Mesendoderm (in vitro differentiated cells): ENCODE measurements at regions not wholly inside any gene's neighbourhood (a gene's known extent, or its start where the extent isn't known, plus 50 kb on each side); places are given as distances from the start of the nearest gene placed in this dataset.
A peak's percentile ranks its signal among the peaks of the same experiment; 100 is the strongest.
"Not testable (repeated sequence)": the region's sequence is repeated elsewhere in the genome, so short reads cannot be mapped to it uniquely, and the experiment has no call there.

ENCODE experiments used
- DNase-seq: peaks from one replicate; pipeline ENCODE4 v3.0.0; 2013
- H2AK5ac ChIP-seq: 2 replicates; pipeline ENCODE4 v1.6.1; 2013; ENCODE audit warnings: low read length, inconsistent platforms
- H2BK120ac ChIP-seq: 2 replicates; pipeline ENCODE4 v1.6.1; 2013; ENCODE audit warnings: low read depth, mild to moderate bottlenecking, low read length, moderate library complexity, mixed read lengths
- H2BK15ac ChIP-seq: replicated peaks from 2 replicates; pipeline ENCODE4 v1.6.1; 2013; ENCODE audit warnings: low read depth, mild to moderate bottlenecking, moderate library complexity
- H2BK5ac ChIP-seq: 2 replicates; pipeline ENCODE4 v1.6.1; 2013; ENCODE audit warnings: low read length, inconsistent platforms
- H3K18ac ChIP-seq: 2 replicates; pipeline ENCODE4 v1.6.1; 2013; ENCODE audit warnings: mild to moderate bottlenecking, low read length, mixed read lengths
- H3K23ac ChIP-seq: one replicate; pipeline ENCODE4 v1.6.1; 2013; ENCODE audit warnings: low read length
- H3K27ac ChIP-seq: 2 replicates; pipeline ENCODE4 v1.5.1; 2013; ENCODE audit warnings: low read depth, mild to moderate bottlenecking, inconsistent platforms, low read length, moderate library complexity
- H3K27me3 ChIP-seq: 2 replicates; pipeline ENCODE4 v1.6.1; 2013; ENCODE audit warnings: low read length, control low read depth, mild to moderate bottlenecking, inconsistent platforms; ENCODE audit not compliant: insufficient read depth, poor library complexity
- H3K36me3 ChIP-seq: 2 replicates; pipeline ENCODE4 v1.6.1; 2013; ENCODE audit warnings: low read length, inconsistent platforms; ENCODE audit not compliant: control insufficient read depth, insufficient read depth
- H3K4ac ChIP-seq: one replicate; pipeline ENCODE4 v1.6.1; 2013; ENCODE audit warnings: low read depth, mild to moderate bottlenecking, low read length, moderate library complexity
- H3K4me1 ChIP-seq: 2 replicates; pipeline ENCODE4 v1.6.1; 2013; ENCODE audit warnings: low read depth, low read length, inconsistent platforms; ENCODE audit not compliant: control insufficient read depth
- H3K4me2 ChIP-seq: 2 replicates; pipeline ENCODE4 v1.6.1; 2013; ENCODE audit warnings: low read length
- H3K4me3 ChIP-seq: 2 replicates; pipeline ENCODE4 v1.5.1; 2013; ENCODE audit warnings: mild to moderate bottlenecking, low read length
- H3K56ac ChIP-seq: one replicate; pipeline ENCODE4 v1.6.1; 2013; ENCODE audit warnings: low read length
- H3K79me1 ChIP-seq: 2 replicates; pipeline ENCODE4 v1.6.1; 2013; ENCODE audit warnings: low read length, inconsistent platforms
- H3K79me2 ChIP-seq: 2 replicates; pipeline ENCODE4 v1.6.1; 2013; ENCODE audit warnings: mild to moderate bottlenecking, low read length; ENCODE audit not compliant: control insufficient read depth, insufficient read depth
- H3K9ac ChIP-seq: 2 replicates; pipeline ENCODE4 v1.6.1; 2013; ENCODE audit warnings: low read length, inconsistent platforms
- H4K5ac ChIP-seq: one replicate; pipeline ENCODE4 v1.6.1; 2013; ENCODE audit warnings: low read length
- H4K8ac ChIP-seq: one replicate; pipeline ENCODE4 v1.6.1; 2013; ENCODE audit warnings: low read depth, mild to moderate bottlenecking, control low read depth, low read length, moderate library complexity
- WGBS: extraction: QIAGEN DNeasy Blood & Tissue Kit; methylation state at CpG from one replicate; pipeline ENCODE4 v1.1.7; 2013; ENCODE audit warnings: low lambda C conversion rate, missing lambda C conversion rate; ENCODE audit not compliant: insufficient coverage; ENCODE audit errors: extremely low coverage; 5-methylcytosine and 5-hydroxymethylcytosine counted together

- WGBS: no CpG with 5 or more reads among the region's 4 CpGs
- H3K79me1 ChIP-seq: no peaks in the 10 kb centered on the region
- no peak overlapping the region for H2AK5ac ChIP-seq
- H3K27ac ChIP-seq: no peak overlapping the region
- no peak overlapping the region for H3K4me3 ChIP-seq
- H2BK120ac ChIP-seq: no peak overlapping the region
- H3K4ac ChIP-seq: no peak overlapping the region
- H3K36me3 ChIP-seq: no peaks in the 10 kb centered on the region
- H4K8ac ChIP-seq: no peak overlapping the region
- no peak overlapping the region for H3K56ac ChIP-seq
- H3K4me1 ChIP-seq: no peaks in the 10 kb centered on the region
- H4K5ac ChIP-seq: no peak overlapping the region
- H3K79me2 ChIP-seq: no peaks in the 10 kb centered on the region
- no peak overlapping the region for H3K4me2 ChIP-seq
- no peak overlapping the region for H3K9ac ChIP-seq
- no peak overlapping the region for H2BK5ac ChIP-seq
- peak; percentile 38 for DNase-seq
- no peaks in the 10 kb centered on the region for H3K27me3 ChIP-seq
- no peak overlapping the region for H3K18ac ChIP-seq
- H3K23ac ChIP-seq: no peak overlapping the region
- H2BK15ac ChIP-seq: no peak overlapping the region
Measured at GRCh38 chr4:158376106-158376840, 145.4 kb upstream of the RXFP1 start.

- Histone ChIP-seq H3K4me1 (no peaks in the 10 kb centered on the region), H2BK120ac (no peak overlapping the region), H4K5ac (no peak overlapping the region), H3K27ac (no peak overlapping the region), H3K36me3 (no peaks in the 10 kb centered on the region), H3K18ac (no peak overlapping the region), H3K4me2 (no peak overlapping the region), H3K56ac (no peak overlapping the region), H2BK15ac (no peak overlapping the region), H3K79me1 (no peaks in the 10 kb centered on the region), H3K4me3 (no peak overlapping the region), H3K9ac (no peak overlapping the region), H2BK5ac (no peak overlapping the region), H3K27me3 (no peaks in the 10 kb centered on the region), H3K79me2 (no peaks in the 10 kb centered on the region), H3K23ac (no peak overlapping the region), H3K4ac (no peak overlapping the region), H2AK5ac (no peak overlapping the region), H4K8ac (no peak overlapping the region)
- DNase-seq: no peak
- no CpG with 5 or more reads among the region's 1 CpG for WGBS
Measured at GRCh38 chr4:158384414-158384813, 137.3 kb upstream of the RXFP1 start.

GRCh38 chr4:158395343-158395742 lies 126.3 kb upstream of the RXFP1 start:
- H3K4me2 ChIP-seq: no peak overlapping the region
- H4K5ac ChIP-seq: no peak overlapping the region
- H3K36me3 ChIP-seq: no peaks in the 10 kb centered on the region
- no peak overlapping the region for H4K8ac ChIP-seq
- no peak overlapping the region for H2BK5ac ChIP-seq
- no peaks in the 10 kb centered on the region for H3K79me1 ChIP-seq
- H3K27me3 ChIP-seq: no peaks in the 10 kb centered on the region
- no peaks in the 10 kb centered on the region for H3K4me1 ChIP-seq
- no peak overlapping the region for H2BK15ac ChIP-seq
- no peak overlapping the region for H2AK5ac ChIP-seq
- WGBS: no CpG with 5 or more reads among the region's 3 CpGs
- H3K27ac ChIP-seq: no peak overlapping the region
- no peak overlapping the region for H3K56ac ChIP-seq
- no peak overlapping the region for H3K4me3 ChIP-seq
- H3K23ac ChIP-seq: no peak overlapping the region
- no peak overlapping the region for H3K18ac ChIP-seq
- H3K79me2 ChIP-seq: no peaks in the 10 kb centered on the region
- DNase-seq: no peak
- H3K9ac ChIP-seq: no peak overlapping the region
- H3K4ac ChIP-seq: no peak overlapping the region
- H2BK120ac ChIP-seq: no peak overlapping the region

DNA sequence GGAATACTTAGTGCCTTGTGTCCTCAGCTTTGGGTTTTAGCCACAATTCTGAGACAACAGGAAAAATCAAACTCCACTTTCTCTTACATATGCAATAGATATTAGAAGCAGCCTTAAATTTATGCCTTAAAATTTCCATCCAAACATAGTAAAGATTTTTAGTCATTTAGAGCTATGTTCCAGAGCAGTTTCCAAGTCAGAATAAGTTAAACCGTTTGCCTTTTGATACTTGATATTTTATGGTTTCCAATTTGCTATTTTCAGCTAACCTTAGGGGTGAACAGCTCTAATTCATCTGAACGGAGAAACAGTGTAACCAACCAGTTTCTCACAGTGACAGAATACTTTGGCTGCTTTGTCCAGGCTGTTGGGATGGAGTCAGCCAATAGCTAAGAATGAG lies 125.8 kb upstream of the RXFP1 start:
- no CpG with 5 or more reads among the region's 2 CpGs for WGBS
- no peak overlapping the region for H2BK15ac ChIP-seq
- no peak overlapping the region for H3K9ac ChIP-seq
- no peak overlapping the region for H4K5ac ChIP-seq
- H3K4me3 ChIP-seq: no peak overlapping the region
- H3K4me2 ChIP-seq: no peak overlapping the region
- DNase-seq: no peak
- H3K79me2 ChIP-seq: no peaks in the 10 kb centered on the region
- H3K4me1 ChIP-seq: no peaks in the 10 kb centered on the region
- H2AK5ac ChIP-seq: no peak overlapping the region
- H2BK5ac ChIP-seq: no peak overlapping the region
- H3K23ac ChIP-seq: no peak overlapping the region
- H3K18ac ChIP-seq: no peak overlapping the region
- no peaks in the 10 kb centered on the region for H3K79me1 ChIP-seq
- H3K27ac ChIP-seq: no peak overlapping the region
- no peak overlapping the region for H3K4ac ChIP-seq
- no peaks in the 10 kb centered on the region for H3K36me3 ChIP-seq
- no peak overlapping the region for H3K56ac ChIP-seq
- H4K8ac ChIP-seq: no peak overlapping the region
- H2BK120ac ChIP-seq: no peak overlapping the region
- no peaks in the 10 kb centered on the region for H3K27me3 ChIP-seq

DNA sequence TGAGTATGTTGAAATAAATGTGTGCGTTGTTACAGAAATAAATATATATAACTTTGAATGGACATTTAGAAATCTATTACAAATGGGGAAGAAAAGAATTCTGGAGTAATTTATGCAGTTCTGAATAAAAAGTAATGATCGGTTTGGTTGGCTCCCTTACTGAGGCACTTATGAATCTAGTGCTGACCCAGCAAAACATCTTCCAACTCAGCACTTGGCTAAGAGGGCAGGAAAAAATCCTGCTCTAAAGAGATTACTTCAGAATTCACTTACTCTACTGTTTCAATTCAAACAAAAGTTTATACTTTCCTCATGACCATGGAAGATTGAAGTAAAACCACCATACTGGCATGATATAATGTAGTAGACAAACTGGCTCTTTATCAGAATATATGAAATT lies 123.9 kb upstream of the RXFP1 start:
- H3K36me3 ChIP-seq: no peaks in the 10 kb centered on the region
- H2AK5ac ChIP-seq: no peak overlapping the region
- no peak overlapping the region for H3K4me3 ChIP-seq
- H3K27ac ChIP-seq: no peak overlapping the region
- H3K79me2 ChIP-seq: no peaks in the 10 kb centered on the region
- H3K23ac ChIP-seq: no peak overlapping the region
- H2BK15ac ChIP-seq: no peak overlapping the region
- no peak overlapping the region for H2BK5ac ChIP-seq
- no peaks in the 10 kb centered on the region for H3K79me1 ChIP-seq
- H3K18ac ChIP-seq: no peak overlapping the region
- H3K27me3 ChIP-seq: no peaks in the 10 kb centered on the region
- no peak overlapping the region for H3K4ac ChIP-seq
- H3K4me1 ChIP-seq: no peaks in the 10 kb centered on the region
- H4K5ac ChIP-seq: no peak overlapping the region
- 100% methylated on average over 1 of the region's 2 CpGs for WGBS
- H4K8ac ChIP-seq: no peak overlapping the region
- H2BK120ac ChIP-seq: no peak overlapping the region
- H3K9ac ChIP-seq: no peak overlapping the region
- no peak for DNase-seq
- no peak overlapping the region for H3K4me2 ChIP-seq
- no peak overlapping the region for H3K56ac ChIP-seq

DNA sequence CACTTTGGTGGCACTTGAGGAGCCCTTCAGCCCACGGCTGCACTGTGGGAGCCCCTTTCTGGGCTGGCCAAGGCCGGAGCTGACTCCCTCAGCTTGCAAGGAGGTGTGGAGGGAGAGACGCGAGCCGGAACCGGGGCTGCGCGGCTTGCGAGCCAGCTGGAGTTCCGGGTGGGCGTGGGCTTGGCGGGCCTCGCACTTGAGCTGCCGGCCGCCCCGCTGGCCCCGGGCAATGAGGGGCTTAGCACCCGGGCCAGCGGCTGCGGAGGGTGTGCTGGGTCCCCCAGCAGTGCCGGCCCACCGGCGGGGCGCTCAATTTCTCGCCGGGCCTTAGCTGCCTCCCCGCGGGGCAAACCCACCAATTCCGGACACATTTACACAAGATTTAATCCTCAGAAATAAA lies 113.7 kb upstream of the RXFP1 start:
- H3K56ac ChIP-seq, H4K5ac ChIP-seq, H3K9ac ChIP-seq, H3K4me2 ChIP-seq, H3K27ac ChIP-seq, H3K4me3 ChIP-seq, H2BK5ac ChIP-seq, H3K79me2 ChIP-seq, DNase-seq, H3K23ac ChIP-seq, H2AK5ac ChIP-seq, H3K79me1 ChIP-seq, H2BK15ac ChIP-seq, H3K18ac ChIP-seq, H4K8ac ChIP-seq, H3K4ac ChIP-seq, H3K36me3 ChIP-seq, H3K4me1 ChIP-seq, H3K27me3 ChIP-seq, H2BK120ac ChIP-seq: not testable (repeated sequence)
- WGBS: no CpG with 5 or more reads among the region's 29 CpGs
